ENCODE measurements at regions not wholly inside any gene's neighbourhood (a gene's known extent, or its start where the extent isn't known, plus 50 kb on each side); places are given as distances from the start of the nearest gene placed in this dataset.

DNA sequence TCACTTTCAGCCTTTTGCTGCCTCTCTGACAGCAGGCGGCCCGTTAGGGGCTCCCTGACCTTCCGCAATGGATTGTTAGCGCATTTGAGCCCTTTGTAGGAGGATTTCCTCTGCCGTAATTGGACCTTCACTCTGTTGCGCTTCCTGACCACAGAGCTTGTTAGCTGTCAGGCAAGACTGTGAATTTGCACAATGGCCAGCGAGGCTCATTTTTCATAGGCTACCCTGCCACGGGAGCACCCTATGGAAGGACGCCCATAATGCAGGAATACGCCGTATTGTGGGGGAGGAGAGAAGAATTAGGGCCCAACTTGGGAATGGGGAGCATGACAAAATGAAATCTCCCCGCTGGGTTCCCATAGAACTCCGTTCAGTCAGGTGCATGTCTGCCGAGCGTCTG is 205.2 kb upstream of the NLRP1 start:
- FAIRE-seq: no peak

- FAIRE-seq: no peak
Measured at GRCh38 chr17:5793157-5793556, 208.8 kb upstream of the NLRP1 start.

- FAIRE-seq: no peak
Measured at GRCh38 chr17:5793899-5794298, 209.6 kb upstream of the NLRP1 start.

GRCh38 chr17:5794385-5794784 is 210.1 kb upstream of the NLRP1 start:
- no peak for FAIRE-seq

DNA sequence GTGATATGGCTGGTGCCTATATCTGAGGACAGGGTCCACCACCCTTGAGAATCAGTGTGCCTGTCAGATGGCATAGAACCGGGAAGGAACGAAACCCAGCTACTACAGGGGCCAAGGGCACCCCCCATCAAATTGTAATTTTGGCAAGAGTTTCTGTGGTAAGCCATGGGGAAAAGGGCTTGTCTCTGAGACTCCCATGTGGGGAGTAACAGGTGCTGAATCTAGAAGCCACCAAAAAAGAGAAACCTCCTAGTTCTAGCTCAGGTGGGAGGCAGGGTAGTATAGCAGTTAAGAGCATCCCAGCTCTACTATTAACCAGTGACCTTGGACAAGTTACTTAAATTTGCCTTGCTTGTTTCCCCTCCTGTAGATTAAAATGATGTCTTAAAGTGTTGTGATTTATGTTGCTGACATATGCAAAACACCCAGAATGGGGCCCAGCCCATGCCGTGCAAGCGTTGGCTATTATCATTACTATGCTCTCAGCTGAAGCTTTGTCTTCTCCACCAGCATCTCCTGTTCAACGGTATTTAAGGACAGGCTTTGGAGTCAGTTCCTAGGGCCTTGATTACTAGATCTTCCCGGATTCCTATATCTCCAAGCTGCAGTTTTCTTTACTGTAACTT is 210.7 kb upstream of the NLRP1 start:
- no peak for FAIRE-seq

DNA sequence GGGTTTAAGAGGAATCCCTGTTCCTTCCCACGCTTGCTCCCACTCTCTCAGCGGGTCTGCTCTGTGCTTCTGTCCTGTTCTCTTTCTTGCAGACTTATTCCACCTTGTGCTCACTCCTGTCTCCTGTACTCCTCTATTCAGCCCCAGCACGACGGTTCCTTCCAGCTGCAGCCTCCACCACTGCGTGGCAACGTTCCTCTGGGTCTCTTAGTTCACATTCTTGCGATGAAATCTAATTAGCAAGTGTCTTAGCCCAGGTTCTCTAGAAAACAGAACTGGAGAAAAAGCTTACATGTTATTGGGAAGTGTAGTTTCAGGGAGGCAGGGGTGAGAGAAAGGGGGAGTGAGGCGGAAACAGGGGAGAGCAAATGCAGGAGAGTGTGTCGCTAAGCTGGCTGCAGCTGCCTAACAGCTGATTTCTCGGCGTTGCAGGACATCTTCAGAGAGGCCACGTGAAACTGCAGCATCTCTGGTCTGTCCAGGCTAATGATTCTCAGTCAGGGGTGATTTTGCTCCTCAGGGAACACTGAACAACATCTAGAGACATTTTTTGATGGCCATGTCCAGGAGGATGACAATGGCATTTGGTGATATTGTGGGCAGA is 213.2 kb upstream of the NLRP1 start:
- no peak for FAIRE-seq

DNA sequence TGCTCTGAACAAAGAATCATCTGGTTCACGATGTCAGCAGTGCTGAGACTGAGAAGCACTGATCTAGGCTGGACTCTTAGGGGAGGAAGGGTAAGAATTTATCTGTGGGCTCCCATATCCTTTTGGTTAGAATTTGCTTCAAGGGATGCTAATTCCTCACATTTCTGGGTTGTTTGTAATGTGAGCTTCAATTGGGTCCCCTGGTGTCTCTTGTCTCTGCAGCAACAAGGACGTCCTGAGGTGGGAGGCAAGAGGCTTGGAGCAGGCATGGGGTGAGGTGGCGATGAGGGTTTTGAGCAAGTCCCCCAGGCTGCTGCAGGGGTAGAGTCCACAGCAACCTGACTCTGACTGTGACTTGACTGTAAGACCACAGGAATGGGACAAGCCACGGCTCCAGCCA is 213.8 kb upstream of the NLRP1 start:
- no peak for FAIRE-seq

DNA sequence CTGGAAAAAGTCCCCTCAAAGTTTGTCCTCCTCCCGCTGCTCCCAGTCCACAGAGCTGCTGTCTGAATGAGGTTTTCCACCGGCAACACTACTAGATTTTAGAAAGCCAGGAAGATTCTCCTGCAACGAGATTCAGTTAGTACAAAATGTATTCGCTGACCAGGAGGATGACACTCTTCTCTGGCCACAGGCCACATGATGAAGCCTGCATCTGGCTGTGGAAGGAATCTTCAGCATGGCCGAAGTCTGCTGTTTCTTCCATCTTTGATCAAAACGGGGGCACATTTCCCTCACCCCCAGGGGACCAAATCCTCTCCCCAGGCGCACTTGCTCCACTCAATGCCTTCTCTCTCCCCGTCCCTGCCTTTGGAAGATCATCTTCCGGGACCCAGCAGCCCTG is 215.8 kb upstream of the NLRP1 start:
- no peak for FAIRE-seq

DNA sequence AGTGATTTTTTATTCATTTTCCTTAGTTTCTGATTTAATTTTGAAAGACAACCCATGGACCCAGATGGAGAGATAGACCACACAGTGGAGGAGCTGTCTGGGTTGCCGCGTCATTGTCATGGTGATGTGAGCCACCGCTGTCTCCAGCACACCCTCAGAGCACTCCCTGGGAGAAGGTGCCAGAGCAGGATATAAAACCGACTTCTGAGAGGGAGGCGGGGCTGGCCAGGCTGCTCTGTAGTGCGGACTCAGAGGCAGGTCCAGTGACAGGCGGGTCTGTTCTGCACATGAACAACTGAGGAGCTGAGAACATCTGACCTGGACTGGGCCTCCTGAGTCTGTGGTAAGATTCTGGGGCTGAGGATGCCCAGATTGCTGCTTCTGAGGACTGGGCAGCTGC is 216.3 kb upstream of the NLRP1 start:
- no peak for FAIRE-seq

- FAIRE-seq: no peak
Measured at GRCh38 chr17:5804251-5804650, 219.9 kb upstream of the NLRP1 start.

- FAIRE-seq: no peak
Measured at GRCh38 chr17:5809056-5809455, 224.7 kb upstream of the NLRP1 start.

DNA sequence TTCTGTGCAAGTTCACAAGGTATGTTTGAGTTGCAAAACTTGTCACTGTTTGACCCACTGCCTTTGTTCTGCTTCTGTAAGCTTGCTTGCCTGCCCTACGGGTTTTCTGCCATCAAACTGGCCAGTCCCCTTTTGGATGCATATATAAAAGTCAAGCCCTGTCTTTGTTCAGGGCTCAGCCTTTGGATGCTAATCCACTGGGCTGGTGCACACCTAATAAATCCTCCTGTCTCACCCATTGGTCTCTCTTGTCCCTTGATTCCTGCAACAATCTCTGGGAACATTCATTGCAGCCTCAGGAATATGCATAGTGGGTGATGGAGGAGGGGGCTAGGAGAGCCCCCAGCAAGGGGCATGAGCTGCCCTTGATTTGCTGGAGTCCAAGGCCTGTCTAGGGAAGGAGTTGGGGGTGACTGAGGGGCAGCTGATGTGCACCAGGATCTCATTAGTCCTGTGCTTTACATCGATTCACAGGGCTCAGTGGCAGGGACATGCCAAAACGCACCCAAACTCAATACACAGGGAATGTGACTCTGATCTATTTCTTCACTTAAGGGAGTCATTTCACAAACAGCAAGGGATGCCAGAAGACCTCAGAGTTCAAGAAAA is 225.4 kb upstream of the NLRP1 start:
- no peak for FAIRE-seq

GRCh38 chr17:5812590-5812989 is 228.3 kb upstream of the NLRP1 start:
- no peak for FAIRE-seq

DNA sequence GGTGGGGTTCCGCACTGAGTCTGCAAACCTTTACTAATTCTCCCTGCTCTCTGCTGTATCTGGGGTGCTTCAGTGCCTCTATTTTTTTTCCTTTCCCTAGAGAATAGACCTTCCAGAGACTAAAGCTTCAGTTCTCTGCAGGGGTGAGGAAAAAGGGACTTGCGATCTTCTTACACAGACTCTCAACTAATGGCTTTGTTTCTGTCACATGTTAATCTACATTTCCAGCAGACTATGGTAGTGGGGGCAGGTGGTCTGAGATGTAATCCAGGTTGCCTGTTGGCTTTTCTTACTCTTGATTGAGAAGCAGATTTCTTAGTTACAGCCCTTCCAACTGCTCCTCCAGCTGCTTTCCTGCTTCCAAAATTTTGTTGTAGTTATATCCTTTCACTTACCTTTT is 229.0 kb upstream of the NLRP1 start:
- FAIRE-seq: no peak

DNA sequence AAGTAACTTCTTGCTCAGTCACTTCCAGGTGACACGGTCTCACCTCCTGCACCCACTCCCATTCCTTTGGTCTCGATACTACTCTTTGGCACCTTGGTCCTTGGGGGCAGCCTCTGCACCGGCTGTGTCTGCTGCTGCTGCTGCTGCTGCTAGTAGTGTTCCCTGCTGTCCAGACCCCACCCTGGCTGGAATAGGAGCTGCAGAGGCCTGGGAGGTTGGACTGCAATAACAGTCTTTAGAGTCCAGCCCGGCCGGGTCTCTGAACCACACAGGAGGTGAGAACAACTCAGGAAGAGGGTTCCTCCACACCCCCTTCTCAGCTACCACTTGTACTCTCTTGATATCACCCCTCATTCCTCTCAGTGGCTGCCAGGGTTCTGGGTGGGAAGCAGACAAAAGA is 231.1 kb upstream of the NLRP1 start:
- FAIRE-seq: no peak

DNA sequence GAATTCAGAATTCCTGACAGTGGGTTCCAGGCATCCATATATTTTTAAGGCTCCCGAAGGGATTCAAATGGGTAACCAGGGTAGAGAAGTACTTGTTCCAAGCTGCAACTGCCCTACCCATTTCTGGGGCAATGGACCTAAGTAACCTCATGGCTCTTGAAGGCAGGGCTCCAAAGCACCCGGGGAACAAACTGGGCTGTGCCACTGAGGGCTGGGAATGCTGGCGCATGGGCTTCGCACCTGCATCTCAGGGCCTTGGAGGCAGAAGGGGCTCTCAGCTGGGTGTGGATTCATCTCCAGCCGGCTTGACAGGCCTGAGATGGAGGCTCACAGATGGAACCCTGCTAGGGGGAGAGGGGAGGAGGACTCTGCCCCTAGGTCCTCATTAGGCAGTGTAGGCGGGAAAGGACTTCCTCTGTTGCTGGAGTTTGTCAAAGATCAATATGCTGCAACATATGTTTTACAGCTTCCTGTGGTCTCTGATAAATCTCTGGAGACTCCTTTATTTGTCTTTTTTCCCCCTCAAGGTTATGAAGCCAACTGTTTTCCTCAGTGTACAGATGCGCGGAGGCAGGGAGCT is 232.3 kb upstream of the NLRP1 start:
- no peak for FAIRE-seq

DNA sequence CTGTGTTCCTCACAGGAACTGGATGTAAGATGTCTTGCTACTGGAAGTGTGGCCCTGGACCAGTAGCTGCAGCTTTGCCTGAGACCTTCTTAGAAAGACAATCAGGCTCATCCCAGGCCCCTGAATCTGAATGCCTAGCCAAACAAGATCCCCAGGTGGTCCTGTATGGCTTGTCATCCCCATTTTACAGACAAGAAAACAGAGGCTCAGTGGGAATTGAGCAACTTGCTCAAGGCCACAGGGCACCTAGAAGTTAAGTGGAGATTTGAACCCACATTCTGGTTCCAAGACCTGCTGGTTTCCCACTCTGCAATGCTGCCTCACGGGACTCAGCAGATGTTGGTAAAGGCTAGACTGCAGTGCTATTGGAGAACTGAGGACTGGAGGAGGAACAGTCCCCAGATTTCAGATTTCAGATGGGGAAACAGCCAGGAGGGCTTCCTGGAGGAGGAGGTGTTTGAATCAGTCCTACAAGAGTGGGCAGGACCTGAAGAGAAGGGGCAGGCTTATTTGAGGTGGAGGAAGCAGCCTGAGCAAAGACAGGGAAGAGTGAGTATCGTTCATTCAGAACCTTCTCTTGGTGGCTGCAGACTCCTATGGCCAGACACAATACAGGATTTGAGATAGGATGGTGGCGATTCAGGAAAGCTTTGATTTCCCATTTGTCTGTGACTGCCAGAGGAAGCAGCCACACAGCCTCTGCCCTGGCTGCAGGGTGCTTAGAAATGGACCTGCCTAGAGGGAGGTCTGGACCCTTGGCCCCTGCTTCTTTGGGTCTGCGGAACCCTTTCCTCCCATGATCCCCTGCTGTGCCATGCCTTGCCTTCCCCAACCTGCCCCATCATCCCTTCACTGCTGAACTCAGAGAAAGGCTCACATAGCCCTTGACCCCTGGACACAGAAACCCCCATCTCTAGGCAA is 233.4 kb upstream of the NLRP1 start:
- no peak for FAIRE-seq

DNA sequence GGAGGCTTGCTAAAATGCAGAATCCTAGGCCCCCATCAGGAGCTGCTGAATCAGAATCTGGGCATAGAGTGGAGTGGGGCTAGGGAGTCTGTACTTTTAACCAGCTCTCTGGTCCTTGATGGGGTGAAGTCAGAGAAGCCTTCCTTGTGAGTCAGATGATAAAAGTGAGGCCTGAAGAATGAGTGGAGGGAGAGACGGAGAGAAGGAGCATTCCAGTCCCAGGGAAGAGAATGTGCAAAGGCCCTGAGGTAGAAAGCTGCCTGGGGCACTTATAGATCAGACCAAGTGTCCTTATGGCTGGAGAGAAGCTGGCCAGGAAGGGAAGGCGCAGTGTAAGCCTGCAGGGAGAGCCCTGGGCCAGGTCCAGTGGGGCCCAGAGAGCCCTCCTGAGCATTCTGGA is 235.1 kb upstream of the NLRP1 start:
- no peak for FAIRE-seq

- FAIRE-seq: no peak
Measured at GRCh38 chr17:5819921-5820685, 235.8 kb upstream of the NLRP1 start.

- no peak for FAIRE-seq
Measured at GRCh38 chr17:5820721-5821456, 236.6 kb upstream of the NLRP1 start.

DNA sequence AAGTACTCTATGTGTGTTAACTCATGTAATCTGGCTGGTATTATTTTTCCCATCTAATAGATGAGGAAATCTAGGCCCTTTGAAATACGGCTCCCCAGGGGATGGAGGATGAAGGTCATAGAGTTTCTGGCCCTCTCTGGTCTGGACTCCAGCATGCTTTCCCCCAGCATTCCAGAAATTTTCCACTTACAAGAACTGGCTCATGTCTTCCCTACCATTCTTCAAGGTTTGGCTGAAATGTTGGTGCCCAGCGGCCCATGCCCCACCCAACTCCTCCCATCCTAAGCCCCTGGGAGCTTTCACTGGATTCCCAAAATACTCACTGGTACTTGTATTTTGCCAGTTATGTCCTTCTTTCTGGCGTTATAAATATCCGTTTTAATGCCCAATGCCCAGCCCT is 237.5 kb upstream of the NLRP1 start:
- no peak for FAIRE-seq

Data from A204.1 (cell line).